PC-9 (cell line): ENCODE measurements at regions not wholly inside any gene's neighbourhood (a gene's known extent, or its start where the extent isn't known, plus 50 kb on each side); places are given as distances from the start of the nearest gene placed in this dataset.

Source experiments
- BruUV-seq: library from RNA; stranded (reverse); fragments of 400-500 nt; replicated peaks from 2 replicates; lab custom pipeline; 2021; lab: Mats Ljungman, UMichigan
- CTCF ChIA-PET: fragments of 300-600 bp; sonication (Branson Sonifier 250); formaldehyde crosslinking; loops from one replicate; lab custom pipeline; 2022; ENCODE audit warnings: antibody characterized with exemption; lab: Charles Lee
- POLR2A ChIA-PET: fragments of 300-600 bp; sonication (Branson Sonifier 250); formaldehyde crosslinking; loops from one replicate; lab custom pipeline; 2022; ENCODE audit warnings: antibody characterized with exemption; ENCODE audit not compliant: unreplicated experiment; lab: Charles Lee
- DNase-seq, 2 experiments: peaks; one replicate each; pipeline versions ENCODE4 v3.0.0 to v3.0.0-alpha.2; 2015 to 2022; ENCODE audit warnings: mixed read lengths in 1 of 2
- H2AFZ ChIP-seq: fragments of 200-600 bp; sonication (generic); 2 replicates; pipeline ENCODE4 v1.8.1; 2017; ENCODE audit warnings: antibody characterized with exemption
- H3F3A ChIP-seq: fragments of 200-600 bp; sonication (generic); 2 replicates; pipeline ENCODE4 v1.8.1; 2017; ENCODE audit warnings: antibody characterized with exemption, mild to moderate bottlenecking, low read depth; ENCODE audit not compliant: insufficient read depth
- H3K27ac ChIP-seq: fragments of 200-600 bp; sonication (generic); 2 replicates; pipeline ENCODE4 v1.6.1; 2016; ENCODE audit warnings: mixed run types
- H3K27me3 ChIP-seq: fragments of 200-600 bp; sonication (generic); 2 replicates; pipeline ENCODE4 v1.6.1; 2016; ENCODE audit warnings: low read depth, mixed run types; ENCODE audit not compliant: insufficient read depth
- H3K36me3 ChIP-seq: fragments of 200-600 bp; sonication (generic); 2 replicates; pipeline ENCODE4 v1.6.1; 2016; ENCODE audit warnings: low read depth, mixed run types
- H3K4me1 ChIP-seq: fragments of 200-600 bp; sonication (generic); replicated peaks from 2 replicates; pipeline ENCODE4 v1.6.1; 2016; ENCODE audit warnings: mixed run types; ENCODE audit not compliant: insufficient read depth
- H3K4me2 ChIP-seq: fragments of 200-600 bp; sonication (generic); 2 replicates; pipeline ENCODE4 v1.6.1; 2017; ENCODE audit warnings: mixed run types
- H3K4me3 ChIP-seq: fragments of 200-600 bp; sonication (generic); 2 replicates; pipeline ENCODE4 v1.6.1; 2016; ENCODE audit warnings: mixed run types
- H3K79me2 ChIP-seq: fragments of 200-600 bp; sonication (generic); 2 replicates; pipeline ENCODE4 v1.6.1; 2017; ENCODE audit warnings: low read depth, mixed run types
- H3K9me2 ChIP-seq: fragments of 200-600 bp; sonication (generic); 2 replicates; pipeline ENCODE4 v1.8.1; 2017; ENCODE audit warnings: mild to moderate bottlenecking; ENCODE audit not compliant: insufficient read depth
- H3K9me3 ChIP-seq: fragments of 200-600 bp; sonication (generic); 2 replicates; pipeline ENCODE4 v1.8.1; 2016; ENCODE audit warnings: low read depth; ENCODE audit not compliant: insufficient read depth
- H4K20me1 ChIP-seq: fragments of 200-600 bp; sonication (generic); 2 replicates; pipeline ENCODE4 v1.8.1; 2017; ENCODE audit not compliant: insufficient read depth
- CTCF ChIP-seq: fragments of 200-600 bp; sonication (generic); conservative IDR thresholded peaks from 2 replicates; pipeline ENCODE4 v1.6.1; 2017; ENCODE audit warnings: mixed run types, antibody characterized with exemption, mild to moderate bottlenecking, moderate library complexity
- EZH2 ChIP-seq: fragments of 200-600 bp; sonication (generic); IDR thresholded peaks from 2 replicates; pipeline ENCODE4 v1.8.0; 2017; ENCODE audit warnings: antibody characterized with exemption, low read depth
- intact Hi-C: fragments of 100-400 bp; cut with micrococcal nuclease; formaldehyde crosslinking; loops from one replicate; pipeline ENCODE4 v1.10.0; 2022; ENCODE audit not compliant: unreplicated experiment

GRCh38 chr3:106229495-106230278 lies 360.9 kb upstream of the CBLB start:
- H4K20me1 ChIP-seq: no peaks in the 10 kb centered on the region
- DNase-seq: no peak
- ChIA-PET POLR2A (no interaction called here), CTCF (no interaction called here)
- no TSS peak for BruUV-seq
- H3K9me3 ChIP-seq: peaks cover 3% of the 10 kb centered on the region; the same call in 1 of the 2 replicates
- no peaks in the 10 kb centered on the region for H3K36me3 ChIP-seq
- H3F3A ChIP-seq: no peaks in the 10 kb centered on the region
- H3K4me3 ChIP-seq: no peak overlapping the region
- no peak overlapping the region for H2AFZ ChIP-seq
- H3K27ac ChIP-seq: no peak overlapping the region
- intact Hi-C loops: no loop called here
- no peaks in the 10 kb centered on the region for H3K27me3 ChIP-seq
- no peaks in the 10 kb centered on the region for H3K4me1 ChIP-seq
- no peaks in the 10 kb centered on the region for H3K9me2 ChIP-seq
- no peaks in the 10 kb centered on the region for H3K79me2 ChIP-seq
- TF ChIP-seq EZH2: no peak
- TF ChIP-seq CTCF: no peak
- no peak overlapping the region for H3K4me2 ChIP-seq

DNA sequence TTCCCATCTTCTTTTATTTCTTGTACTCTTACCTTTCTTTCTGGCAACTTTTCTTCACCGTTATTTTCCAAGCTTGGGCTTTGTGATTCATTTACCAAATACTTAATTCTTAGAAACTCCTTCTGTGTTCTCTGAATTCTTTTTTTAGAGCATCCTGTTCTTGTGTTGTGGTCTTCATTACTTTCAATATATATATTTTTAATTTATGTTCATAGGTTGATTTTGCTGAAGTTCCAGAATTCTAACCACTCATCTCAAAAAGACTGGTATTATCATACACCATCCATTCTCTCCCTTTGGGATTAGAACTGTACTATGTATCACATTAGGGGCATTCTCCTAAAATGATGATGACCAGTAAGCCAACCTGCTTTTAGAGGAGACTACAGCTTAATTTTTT lies 362.3 kb upstream of the CBLB start:
- Histone ChIP-seq H3K9me2 (no peaks in the 10 kb centered on the region), H4K20me1 (no peaks in the 10 kb centered on the region), H3K79me2 (no peaks in the 10 kb centered on the region), H3F3A (no peaks in the 10 kb centered on the region), H3K4me1 (no peaks in the 10 kb centered on the region), H3K27me3 (no peaks in the 10 kb centered on the region), H3K9me3 (peaks cover 3% of the 10 kb centered on the region; the same call in 1 of the 2 replicates), H3K4me2 (no peak overlapping the region), H2AFZ (no peak overlapping the region), H3K27ac (no peak overlapping the region), H3K4me3 (no peak overlapping the region), H3K36me3 (no peaks in the 10 kb centered on the region)
- intact Hi-C loops: no loop called here
- no TSS peak for BruUV-seq
- DNase-seq: no peak
- TF ChIP-seq EZH2 (no peak), CTCF (no peak)
- POLR2A ChIA-PET: no interaction called here
- CTCF ChIA-PET: no interaction called here

- no TSS peak for BruUV-seq
- no peak for DNase-seq
- no peaks in the 10 kb centered on the region for H3K79me2 ChIP-seq
- no peaks in the 10 kb centered on the region for H3K4me1 ChIP-seq
- ChIA-PET CTCF (no interaction called here), POLR2A (no interaction called here)
- no peak overlapping the region for H3K27ac ChIP-seq
- 0 out of 2 replicates have a peak, but pooled peaks cover 3% of the 10 kb centered on the region for H3K9me3 ChIP-seq
- H3K27me3 ChIP-seq: no peaks in the 10 kb centered on the region
- no peaks in the 10 kb centered on the region for H3K9me2 ChIP-seq
- H3F3A ChIP-seq: no peaks in the 10 kb centered on the region
- no peak overlapping the region for H2AFZ ChIP-seq
- no peak overlapping the region for H3K4me2 ChIP-seq
- intact Hi-C loops: no loop called here
- H3K36me3 ChIP-seq: no peaks in the 10 kb centered on the region
- H3K4me3 ChIP-seq: no peak overlapping the region
- TF ChIP-seq EZH2 (no peak), CTCF (no peak)
- no peaks in the 10 kb centered on the region for H4K20me1 ChIP-seq
Measured at GRCh38 chr3:106232956-106233355, 364.1 kb upstream of the CBLB start.
